DOHH2 (cell line): ENCODE measurements at regions not wholly inside any gene's neighbourhood (a gene's known extent, or its start where the extent isn't known, plus 50 kb on each side); places are given as distances from the start of the nearest gene placed in this dataset.

Source experiments
- H3F3A ChIP-seq: fragments of 200-600 bp; sonication (generic), shearing (Covaris generic); 2 replicates; pipeline ENCODE4 v1.6.0; 2016; ENCODE audit warnings: antibody characterized with exemption, mild to moderate bottlenecking; ENCODE audit not compliant: control insufficient read depth, insufficient read depth
- H3K27ac ChIP-seq: fragments of 200-600 bp; sonication (generic); 2 replicates; pipeline ENCODE4 v1.5.1; 2014; ENCODE audit warnings: low read depth, mild to moderate bottlenecking, low read length, moderate library complexity
- H3K27me3 ChIP-seq: fragments of 200-600 bp; sonication (generic); 2 replicates; pipeline ENCODE4 v1.6.1; 2014; ENCODE audit warnings: mild to moderate bottlenecking, low read length, mixed read lengths; ENCODE audit not compliant: control insufficient read depth
- H3K36me3 ChIP-seq: fragments of 200-600 bp; sonication (generic); 2 replicates; pipeline ENCODE4 v1.6.1; 2014; ENCODE audit warnings: mild to moderate bottlenecking, low read length, moderate library complexity, mixed read lengths; ENCODE audit not compliant: control insufficient read depth
- H3K4me1 ChIP-seq: fragments of 200-600 bp; sonication (generic); 2 replicates; pipeline ENCODE4 v1.6.1; 2014; ENCODE audit warnings: mild to moderate bottlenecking, low read length, mixed read lengths; ENCODE audit not compliant: control insufficient read depth
- H3K4me2 ChIP-seq: fragments of 200-600 bp; sonication (generic); 2 replicates; pipeline ENCODE4 v1.6.0; 2014; ENCODE audit warnings: mild to moderate bottlenecking, low read length, moderate library complexity
- H3K4me3 ChIP-seq: fragments of 200-600 bp; sonication (generic); 2 replicates; pipeline ENCODE4 v1.5.1; 2014; ENCODE audit warnings: mild to moderate bottlenecking, low read length, mixed read lengths
- H3K79me2 ChIP-seq: fragments of 200-600 bp; sonication (generic); 2 replicates; pipeline ENCODE4 v1.6.1; 2014; ENCODE audit warnings: mild to moderate bottlenecking, low read length, mixed read lengths; ENCODE audit not compliant: control insufficient read depth
- H3K9me2 ChIP-seq: fragments of 200-600 bp; sonication (generic); replicated peaks from 2 replicates; pipeline ENCODE4 v1.6.1; 2014; ENCODE audit warnings: mild to moderate bottlenecking, low read length, mixed read lengths; ENCODE audit not compliant: control insufficient read depth
- H3K9me3 ChIP-seq: fragments of 200-600 bp; sonication (generic); 2 replicates; pipeline ENCODE4 v1.6.1; 2014; ENCODE audit warnings: antibody characterized with exemption, low read length, mixed read lengths; ENCODE audit not compliant: control insufficient read depth, insufficient read depth
- H4K20me1 ChIP-seq: fragments of 200-600 bp; sonication (generic); 2 replicates; pipeline ENCODE4 v1.6.0; 2014; ENCODE audit warnings: low read depth, mild to moderate bottlenecking, antibody characterized with exemption, low read length, moderate library complexity; ENCODE audit not compliant: control insufficient read depth, insufficient read depth
- EZH2phosphoT487 ChIP-seq: fragments of 200-600 bp; sonication (generic); IDR thresholded peaks from 2 replicates; pipeline ENCODE4 v1.6.1; 2017; ENCODE audit warnings: borderline replicate concordance, mild to moderate bottlenecking, antibody characterized with exemption, low read length, moderate library complexity, mixed read lengths
- TF ChIP-seq, protein P1 (sequence below): fragments of 200-600 bp; sonication (generic); IDR thresholded peaks from one replicate; pipeline ENCODE4 v1.5.1; 2014; ENCODE audit warnings: antibody characterized with exemption, mild to moderate bottlenecking, low read depth, low read length; ENCODE audit not compliant: poor library complexity, severe bottlenecking

DNA sequence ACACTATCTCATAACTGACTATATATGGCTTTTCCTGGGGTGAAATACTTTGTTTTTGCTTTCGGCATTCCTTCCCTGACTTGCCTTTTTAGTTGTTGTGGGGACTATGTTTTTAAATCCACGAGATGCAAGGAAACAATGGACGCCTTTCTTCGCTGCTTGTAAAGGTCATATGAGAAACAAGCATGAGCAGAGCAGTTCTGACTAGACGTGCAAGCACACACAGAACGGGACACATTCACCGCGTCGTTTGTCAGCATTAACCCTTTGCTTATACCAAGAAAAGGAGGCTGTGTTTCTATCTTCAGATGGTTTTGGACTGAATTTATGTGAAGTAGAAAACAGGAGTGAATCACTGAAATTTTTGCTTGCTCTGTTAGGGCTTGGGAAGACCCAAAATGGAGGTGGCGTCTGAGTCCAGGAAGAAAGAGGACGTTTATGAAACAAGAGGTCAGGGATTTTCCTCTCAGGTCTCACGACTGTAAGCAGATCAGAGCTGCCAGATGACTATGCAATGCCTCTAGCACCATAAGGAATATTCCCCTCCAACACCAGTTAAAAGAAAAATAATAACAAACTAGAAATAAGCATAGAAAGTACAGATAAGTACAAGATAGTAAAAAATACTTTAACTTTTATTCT, 358.9 kb downstream of the DLEU7 start:
- no peak for TF ChIP-seq EZH2phosphoT487
- TF ChIP-seq, protein P1, sequence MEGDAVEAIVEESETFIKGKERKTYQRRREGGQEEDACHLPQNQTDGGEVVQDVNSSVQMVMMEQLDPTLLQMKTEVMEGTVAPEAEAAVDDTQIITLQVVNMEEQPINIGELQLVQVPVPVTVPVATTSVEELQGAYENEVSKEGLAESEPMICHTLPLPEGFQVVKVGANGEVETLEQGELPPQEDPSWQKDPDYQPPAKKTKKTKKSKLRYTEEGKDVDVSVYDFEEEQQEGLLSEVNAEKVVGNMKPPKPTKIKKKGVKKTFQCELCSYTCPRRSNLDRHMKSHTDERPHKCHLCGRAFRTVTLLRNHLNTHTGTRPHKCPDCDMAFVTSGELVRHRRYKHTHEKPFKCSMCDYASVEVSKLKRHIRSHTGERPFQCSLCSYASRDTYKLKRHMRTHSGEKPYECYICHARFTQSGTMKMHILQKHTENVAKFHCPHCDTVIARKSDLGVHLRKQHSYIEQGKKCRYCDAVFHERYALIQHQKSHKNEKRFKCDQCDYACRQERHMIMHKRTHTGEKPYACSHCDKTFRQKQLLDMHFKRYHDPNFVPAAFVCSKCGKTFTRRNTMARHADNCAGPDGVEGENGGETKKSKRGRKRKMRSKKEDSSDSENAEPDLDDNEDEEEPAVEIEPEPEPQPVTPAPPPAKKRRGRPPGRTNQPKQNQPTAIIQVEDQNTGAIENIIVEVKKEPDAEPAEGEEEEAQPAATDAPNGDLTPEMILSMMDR = no peak
- Histone ChIP-seq H3K9me2 (no peaks in the 10 kb centered on the region), H3K27me3 (no peaks in the 10 kb centered on the region), H3K4me1 (peaks cover 6% of the 10 kb centered on the region), H3K4me3 (no peak overlapping the region), H3K79me2 (no peaks in the 10 kb centered on the region), H3F3A (no peaks in the 10 kb centered on the region), H3K27ac (no peak overlapping the region), H4K20me1 (no peaks in the 10 kb centered on the region), H3K36me3 (no peaks in the 10 kb centered on the region), H3K4me2 (no peak overlapping the region), H3K9me3 (no peaks in the 10 kb centered on the region)

DNA sequence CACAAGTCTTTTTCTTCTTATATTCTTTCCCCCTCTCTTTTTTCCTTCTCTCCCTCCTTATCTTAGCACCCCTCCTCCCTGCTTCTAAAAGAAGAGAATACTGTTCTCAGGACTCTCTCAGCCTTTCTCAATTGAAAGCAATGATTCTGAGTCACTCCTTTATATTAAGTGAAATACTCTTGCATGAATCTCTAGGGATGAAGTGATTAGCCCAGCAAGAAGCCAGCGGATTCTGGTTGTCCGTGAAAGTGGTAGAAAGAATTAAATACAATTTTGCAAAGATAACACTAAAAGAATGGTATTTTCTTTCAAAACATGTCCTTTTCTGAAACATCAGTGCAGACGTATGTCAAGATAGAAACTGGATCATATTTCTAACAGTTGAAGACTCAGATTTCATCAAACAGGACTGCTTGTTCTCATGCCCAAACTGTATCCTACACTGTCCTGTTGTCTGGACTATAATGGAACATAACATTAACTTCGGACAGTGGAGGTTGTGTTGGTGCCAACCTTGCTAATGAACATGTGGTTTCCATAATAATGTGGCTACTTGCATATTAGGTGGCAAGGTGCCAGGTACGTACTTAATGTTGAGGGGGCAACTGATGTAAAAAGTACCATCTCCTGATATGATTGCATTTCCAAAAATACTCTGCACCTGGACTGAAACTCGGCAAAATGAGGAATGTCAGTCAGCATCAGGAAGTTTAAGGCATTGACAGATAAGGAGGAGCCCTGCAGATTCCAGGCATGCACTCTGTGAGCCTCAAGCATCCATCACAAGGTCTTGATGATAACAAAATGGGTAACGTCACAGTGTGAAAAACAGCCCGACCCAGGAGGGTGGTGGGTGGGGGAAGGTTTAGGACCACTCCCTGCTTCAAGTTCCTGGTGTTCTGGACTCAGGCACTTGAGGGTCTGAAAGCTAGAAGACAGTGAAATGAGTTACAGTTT, 357.2 kb downstream of the DLEU7 start:
- no peaks in the 10 kb centered on the region for H3K36me3 ChIP-seq
- TF ChIP-seq, protein P1 = no peak
- no peak for TF ChIP-seq EZH2phosphoT487
- H3K27ac ChIP-seq = no peak overlapping the region
- no peaks in the 10 kb centered on the region for H3K79me2 ChIP-seq
- H4K20me1 ChIP-seq = no peaks in the 10 kb centered on the region
- H3K4me1 ChIP-seq = peaks cover 6% of the 10 kb centered on the region
- no peaks in the 10 kb centered on the region for H3K9me3 ChIP-seq
- H3K27me3 ChIP-seq = no peaks in the 10 kb centered on the region
- no peaks in the 10 kb centered on the region for H3K9me2 ChIP-seq
- no peaks in the 10 kb centered on the region for H3F3A ChIP-seq
- no peak overlapping the region for H3K4me2 ChIP-seq
- no peak overlapping the region for H3K4me3 ChIP-seq

DNA sequence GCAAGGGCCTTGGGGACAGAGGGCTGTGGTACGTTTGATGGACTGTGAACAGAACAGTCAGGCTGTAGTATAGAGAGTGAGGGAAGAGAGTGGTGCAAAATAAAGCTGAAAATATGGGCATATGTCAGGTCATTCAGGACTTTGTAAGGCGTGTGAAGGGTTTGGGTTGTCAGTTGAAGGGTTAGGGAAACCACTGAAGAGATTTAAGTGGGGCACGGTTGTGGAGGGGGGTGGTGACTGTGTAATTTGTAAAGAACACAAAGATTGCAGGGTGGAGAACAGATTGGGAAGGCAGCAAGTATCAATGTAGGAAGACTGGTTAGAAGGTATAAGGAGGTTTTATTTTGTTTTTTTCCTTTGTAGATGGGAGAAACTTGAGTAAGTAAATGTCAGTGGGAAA, 349.8 kb downstream of the DLEU7 start:
- Histone ChIP-seq H3K9me3 (no peaks in the 10 kb centered on the region), H3K9me2 (no peaks in the 10 kb centered on the region), H3K4me2 (no peak overlapping the region)

More for the DNA sequence above, 349.8 kb downstream of the DLEU7 start:
- Histone ChIP-seq H3K4me1 (peaks cover 14% of the 10 kb centered on the region), H3K27me3 (no peaks in the 10 kb centered on the region), H3K4me3 (no peak overlapping the region), H3K79me2 (no peaks in the 10 kb centered on the region), H3K36me3 (no peaks in the 10 kb centered on the region), H4K20me1 (no peaks in the 10 kb centered on the region), H3F3A (no peaks in the 10 kb centered on the region), H3K27ac (no peak overlapping the region)
- TF ChIP-seq, protein P1 = no peak
